ENCODE measurements at regions not wholly inside any gene's neighbourhood (a gene's known extent, or its start where the extent isn't known, plus 50 kb on each side); places are given as distances from the start of the nearest gene placed in this dataset.
"Not testable (repeated sequence)": the region's sequence is repeated elsewhere in the genome, so short reads cannot be mapped to it uniquely, and the experiment has no call there.

DNA sequence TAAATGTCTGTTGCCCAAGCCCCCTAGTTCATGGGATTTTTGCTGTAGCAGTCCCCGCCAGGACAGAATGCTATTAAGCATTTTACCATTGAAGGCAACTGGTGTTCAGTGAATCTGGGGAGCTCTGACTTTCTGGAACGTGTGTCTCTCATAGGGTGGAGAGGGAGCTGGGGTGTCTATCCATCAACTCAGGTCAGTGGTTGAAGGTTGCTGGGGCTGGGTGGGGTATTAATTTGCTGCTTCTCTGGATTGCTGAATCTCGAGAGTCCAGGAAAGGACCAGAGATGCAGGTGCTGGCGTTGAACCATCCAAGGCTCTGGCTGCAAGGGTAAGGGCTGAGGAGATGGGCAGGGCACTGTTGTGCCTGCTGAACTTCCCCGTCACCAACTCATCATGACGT, 66.8 kb upstream of the NCK2 start:
- no peak for DNase-seq (ENCODE audit: low read depth in 4 of 6, low spot score in 6 of 6)
- Histone ChIP-seq H3K36me3 (ENCODE audit: control insufficient read depth, insufficient read depth, low read length) (no peaks in the 10 kb centered on the region), H3K9me3 (ENCODE audit: control insufficient read depth, insufficient read depth, low read length) (no peaks in the 10 kb centered on the region), H3K27me3 (ENCODE audit: control insufficient read depth, insufficient read depth, low read length) (no peaks in the 10 kb centered on the region), H3K27ac (ENCODE audit: low read depth, low read length) (no peak overlapping the region), H3K4me3 (ENCODE audit: low read depth, low read length) (no peak overlapping the region), H3K4me1 (ENCODE audit: control insufficient read depth, insufficient read depth, low read length) (peaks cover 13% of the 10 kb centered on the region)
- WGBS (ENCODE audit: insufficient coverage): 98% methylated on average over 4 of the region's 6 CpGs

DNA sequence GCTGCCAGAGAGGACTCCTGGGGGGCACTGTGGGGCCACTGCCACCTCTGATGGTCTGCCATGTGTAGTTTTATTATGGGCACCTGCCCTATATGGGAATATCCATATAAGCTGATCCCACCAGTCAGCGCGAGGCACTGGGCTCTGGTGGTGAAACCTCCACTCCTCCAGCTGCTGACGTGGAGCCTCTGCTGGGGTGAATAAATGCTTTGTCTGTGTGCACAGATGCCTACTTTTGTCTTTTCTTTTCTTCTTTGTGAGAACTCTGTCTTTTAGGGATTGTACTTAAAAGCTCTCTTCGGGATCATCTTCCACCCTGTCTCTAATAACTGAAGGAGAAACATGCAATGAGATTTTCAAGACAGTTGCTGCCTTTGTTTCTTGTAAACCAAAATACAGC, 68.9 kb upstream of the NCK2 start:
- no CpG with 5 or more reads among the region's 4 CpGs for whole genome bisulfite sequencing (ENCODE audit: insufficient coverage)
- DNase-seq (ENCODE audit: low read depth in 4 of 6, low spot score in 6 of 6): no peak
- Histone ChIP-seq H3K27me3 (ENCODE audit: control insufficient read depth, insufficient read depth, low read length) (no peaks in the 10 kb centered on the region), H3K27ac (ENCODE audit: low read depth, low read length) (no peak overlapping the region), H3K4me3 (ENCODE audit: low read depth, low read length) (no peak overlapping the region), H3K9me3 (ENCODE audit: control insufficient read depth, insufficient read depth, low read length) (no peaks in the 10 kb centered on the region), H3K4me1 (ENCODE audit: control insufficient read depth, insufficient read depth, low read length) (peaks cover 13% of the 10 kb centered on the region), H3K36me3 (ENCODE audit: control insufficient read depth, insufficient read depth, low read length) (no peaks in the 10 kb centered on the region)

DNA sequence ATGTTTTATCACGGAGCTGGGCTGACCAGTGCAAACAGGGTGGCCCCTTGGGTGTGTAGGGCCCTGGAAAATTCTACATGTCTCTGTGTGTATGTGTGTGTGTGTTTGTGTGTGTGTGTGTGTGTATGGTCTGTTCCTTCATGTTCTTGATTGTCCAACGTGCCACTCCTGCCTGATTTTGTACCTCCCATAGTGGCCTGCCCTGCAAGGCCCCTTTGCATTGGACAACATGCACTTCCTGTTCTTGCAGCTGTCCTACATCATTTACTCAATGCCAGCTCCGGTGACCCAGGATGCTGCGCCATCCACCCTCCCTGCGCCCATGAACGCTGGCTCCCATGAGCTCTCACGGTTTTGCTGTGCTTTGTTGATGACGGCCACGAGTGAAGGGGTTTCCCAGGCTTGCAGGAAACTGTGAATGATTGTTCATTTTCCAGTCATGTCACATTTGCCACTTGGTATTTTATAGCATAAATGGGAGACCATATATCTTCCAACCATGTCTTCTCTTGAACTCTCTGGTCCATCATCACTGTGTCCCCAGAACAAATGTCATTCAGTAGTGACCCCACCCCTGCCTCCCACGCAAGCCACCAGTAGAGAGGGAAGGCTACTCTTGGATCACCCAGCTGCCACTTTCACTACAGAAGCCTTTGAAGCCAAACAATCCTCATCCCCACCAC, 69.7 kb upstream of the NCK2 start:
- H3K27ac ChIP-seq (ENCODE audit: low read depth, low read length): no peak overlapping the region
- DNase-seq (ENCODE audit: low read depth in 4 of 6, low spot score in 6 of 6): no peak
- H3K4me3 ChIP-seq (ENCODE audit: low read depth, low read length): no peak overlapping the region
- no peaks in the 10 kb centered on the region for H3K27me3 ChIP-seq (ENCODE audit: control insufficient read depth, insufficient read depth, low read length)
- no peaks in the 10 kb centered on the region for H3K9me3 ChIP-seq (ENCODE audit: control insufficient read depth, insufficient read depth, low read length)
- 93% methylated on average over 5 of the region's 10 CpGs for WGBS (ENCODE audit: insufficient coverage)
- H3K36me3 ChIP-seq (ENCODE audit: control insufficient read depth, insufficient read depth, low read length): no peaks in the 10 kb centered on the region
- peaks cover 13% of the 10 kb centered on the region for H3K4me1 ChIP-seq (ENCODE audit: control insufficient read depth, insufficient read depth, low read length)

DNA sequence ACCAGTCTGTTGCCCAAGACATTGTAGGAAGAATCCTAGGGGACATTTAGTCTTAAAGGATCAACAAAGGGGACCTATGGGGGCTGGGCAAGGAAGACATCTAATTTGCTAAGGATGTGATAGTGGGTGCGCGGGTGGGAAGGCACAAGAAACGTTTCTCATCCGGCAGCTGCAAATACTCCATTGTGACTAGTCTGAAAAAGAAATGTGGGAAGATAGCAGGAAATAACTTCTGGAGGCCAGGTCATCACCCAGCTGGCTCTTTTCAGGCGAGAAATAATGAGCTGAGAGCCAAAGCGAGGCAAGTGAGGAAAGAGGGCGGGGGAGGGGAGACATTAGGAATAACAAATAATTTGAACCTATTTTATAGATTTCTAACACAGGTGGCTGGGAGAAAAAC, 70.3 kb upstream of the NCK2 start:
- H3K27ac ChIP-seq (ENCODE audit: low read depth, low read length): no peak overlapping the region
- 44% methylated on average over 4 of the region's 7 CpGs for WGBS (ENCODE audit: insufficient coverage)

GRCh38 chr2:105671156-105671555, 73.6 kb upstream of the NCK2 start:
- Histone ChIP-seq H3K27ac (ENCODE audit: low read depth, low read length) (no peak overlapping the region), H3K36me3 (ENCODE audit: control insufficient read depth, insufficient read depth, low read length) (no peaks in the 10 kb centered on the region), H3K4me3 (ENCODE audit: low read depth, low read length) (no peak overlapping the region), H3K27me3 (ENCODE audit: control insufficient read depth, insufficient read depth, low read length) (no peaks in the 10 kb centered on the region), H3K4me1 (ENCODE audit: control insufficient read depth, insufficient read depth, low read length) (peaks cover 13% of the 10 kb centered on the region), H3K9me3 (ENCODE audit: control insufficient read depth, insufficient read depth, low read length) (peaks cover 3% of the 10 kb centered on the region)
- WGBS (ENCODE audit: insufficient coverage): 55% methylated on average over 6 of the region's 8 CpGs
- peak in 2 of 6 donors; percentile 21 to 36 for DNase-seq (ENCODE audit: low read depth in 4 of 6, low spot score in 6 of 6)

More for the DNA sequence above, 70.3 kb upstream of the NCK2 start:
- DNase-seq (ENCODE audit: low read depth in 4 of 6, low spot score in 6 of 6): no peak
- Histone ChIP-seq H3K9me3 (ENCODE audit: control insufficient read depth, insufficient read depth, low read length) (no peaks in the 10 kb centered on the region), H3K36me3 (ENCODE audit: control insufficient read depth, insufficient read depth, low read length) (no peaks in the 10 kb centered on the region), H3K4me1 (ENCODE audit: control insufficient read depth, insufficient read depth, low read length) (peaks cover 13% of the 10 kb centered on the region), H3K27me3 (ENCODE audit: control insufficient read depth, insufficient read depth, low read length) (no peaks in the 10 kb centered on the region), H3K4me3 (ENCODE audit: low read depth, low read length) (no peak overlapping the region)

GRCh38 chr2:105669384-105669891, 75.3 kb upstream of the NCK2 start:
- Histone ChIP-seq H3K27me3 (ENCODE audit: control insufficient read depth, insufficient read depth, low read length) (no peaks in the 10 kb centered on the region), H3K4me1 (ENCODE audit: control insufficient read depth, insufficient read depth, low read length) (peaks cover 2% of the 10 kb centered on the region), H3K9me3 (ENCODE audit: control insufficient read depth, insufficient read depth, low read length) (peaks cover 9% of the 10 kb centered on the region), H3K36me3 (ENCODE audit: control insufficient read depth, insufficient read depth, low read length) (no peaks in the 10 kb centered on the region), H3K4me3 (ENCODE audit: low read depth, low read length) (no peak overlapping the region), H3K27ac (ENCODE audit: low read depth, low read length) (no peak overlapping the region)
- DNase-seq (ENCODE audit: low read depth in 4 of 6, low spot score in 6 of 6): no peak
- WGBS (ENCODE audit: insufficient coverage): 100% methylated on average over 4 of the region's 4 CpGs

GRCh38 chr2:105665480-105665879, 79.2 kb upstream of the NCK2 start:
- no peak overlapping the region for H3K27ac ChIP-seq (ENCODE audit: low read depth, low read length)
- DNase-seq (ENCODE audit: low read depth in 4 of 6, low spot score in 6 of 6): no peak
- H3K9me3 ChIP-seq (ENCODE audit: control insufficient read depth, insufficient read depth, low read length): peaks cover 9% of the 10 kb centered on the region
- H3K36me3 ChIP-seq (ENCODE audit: control insufficient read depth, insufficient read depth, low read length): no peaks in the 10 kb centered on the region
- H3K4me3 ChIP-seq (ENCODE audit: low read depth, low read length): no peak overlapping the region
- no peaks in the 10 kb centered on the region for H3K27me3 ChIP-seq (ENCODE audit: control insufficient read depth, insufficient read depth, low read length)
- no peaks in the 10 kb centered on the region for H3K4me1 ChIP-seq (ENCODE audit: control insufficient read depth, insufficient read depth, low read length)
- WGBS (ENCODE audit: insufficient coverage): no CpG with 5 or more reads among the region's 1 CpG

DNA sequence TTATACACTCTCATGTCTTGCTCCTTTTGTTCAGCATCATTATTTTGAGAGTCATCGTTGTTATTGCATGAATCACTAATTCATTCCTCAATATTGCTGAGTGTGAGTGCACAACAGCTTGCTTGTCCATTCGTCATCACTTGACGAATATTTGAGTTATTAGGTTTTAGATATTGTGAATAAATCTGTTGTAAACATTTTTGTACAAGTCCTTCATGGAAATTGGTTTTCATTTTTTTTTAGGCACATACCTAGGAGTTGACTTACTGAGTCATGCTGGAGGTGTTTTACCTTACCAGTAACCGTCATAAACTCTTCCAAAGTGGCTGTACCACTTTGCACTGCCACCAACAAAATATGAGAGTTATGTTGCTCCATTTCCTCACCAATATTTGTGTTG, 84.2 kb upstream of the NCK2 start:
- Histone ChIP-seq H3K27ac (ENCODE audit: low read depth, low read length) (no peak overlapping the region), H3K9me3 (ENCODE audit: control insufficient read depth, insufficient read depth, low read length) (no peaks in the 10 kb centered on the region), H3K27me3 (ENCODE audit: control insufficient read depth, insufficient read depth, low read length) (no peaks in the 10 kb centered on the region), H3K4me3 (ENCODE audit: low read depth, low read length) (no peak overlapping the region), H3K4me1 (ENCODE audit: control insufficient read depth, insufficient read depth, low read length) (no peaks in the 10 kb centered on the region), H3K36me3 (ENCODE audit: control insufficient read depth, insufficient read depth, low read length) (no peaks in the 10 kb centered on the region)
- no CpG with 5 or more reads among the region's 4 CpGs for WGBS (ENCODE audit: insufficient coverage)
- DNase-seq (ENCODE audit: low read depth in 4 of 6, low spot score in 6 of 6): no peak

- 100% methylated on average over 1 of the region's 4 CpGs for WGBS (ENCODE audit: insufficient coverage)
- H3K27ac ChIP-seq (ENCODE audit: low read depth, low read length); H3K27me3 ChIP-seq (ENCODE audit: control insufficient read depth, insufficient read depth, low read length); H3K4me3 ChIP-seq (ENCODE audit: low read depth, low read length); H3K36me3 ChIP-seq (ENCODE audit: control insufficient read depth, insufficient read depth, low read length); H3K4me1 ChIP-seq (ENCODE audit: control insufficient read depth, insufficient read depth, low read length); H3K9me3 ChIP-seq (ENCODE audit: control insufficient read depth, insufficient read depth, low read length); DNase-seq (ENCODE audit: low read depth in 4 of 6, low spot score in 6 of 6): not testable (repeated sequence)
These were observed 88.7 kb upstream of the NCK2 start for GRCh38 chr2:105655723-105656606.

DNA sequence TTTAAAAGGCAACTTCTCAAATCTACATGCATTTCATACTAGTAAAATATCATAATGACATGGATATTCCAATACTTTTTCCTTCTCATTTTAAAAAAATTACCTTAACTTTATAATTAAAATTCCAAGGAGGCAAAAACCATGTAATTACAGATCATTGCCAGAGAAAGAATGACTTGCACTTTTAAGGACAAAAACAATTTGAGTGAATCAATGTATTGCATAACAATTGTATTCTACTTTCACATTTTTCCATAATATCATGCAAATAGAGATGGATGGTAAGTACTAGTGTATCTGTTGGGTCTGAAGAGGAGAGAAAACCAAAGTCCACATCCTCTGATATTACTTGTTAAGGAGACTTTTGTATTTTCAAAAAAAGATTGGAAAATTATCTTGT, 89.5 kb upstream of the NCK2 start:
- DNase-seq (ENCODE audit: low read depth in 4 of 6, low spot score in 6 of 6): no peak
- no peaks in the 10 kb centered on the region for H3K9me3 ChIP-seq (ENCODE audit: control insufficient read depth, insufficient read depth, low read length)
- no peak overlapping the region for H3K4me3 ChIP-seq (ENCODE audit: low read depth, low read length)
- H3K36me3 ChIP-seq (ENCODE audit: control insufficient read depth, insufficient read depth, low read length): no peaks in the 10 kb centered on the region
- H3K4me1 ChIP-seq (ENCODE audit: control insufficient read depth, insufficient read depth, low read length): no peaks in the 10 kb centered on the region
- H3K27me3 ChIP-seq (ENCODE audit: control insufficient read depth, insufficient read depth, low read length): no peaks in the 10 kb centered on the region
- no peak overlapping the region for H3K27ac ChIP-seq (ENCODE audit: low read depth, low read length)

Measured in spinal cord (tissue), 9 donors.